Uterus (tissue), 2 donors: ENCODE measurements at regions not wholly inside any gene's neighbourhood (a gene's known extent, or its start where the extent isn't known, plus 50 kb on each side); places are given as distances from the start of the nearest gene placed in this dataset.

Source experiments
- CTCF ChIP-seq, 4 experiments: fragments of 200-600 bp in 2 of 4; fragments of 450-650 bp in 2 of 4; sonication (generic) in 2 of 4; IDR thresholded peaks; one replicate each; pipeline ENCODE4 v1.5.1; 2016 to 2019; ENCODE audit warnings: antibody characterized with exemption in 4 of 4, mild to moderate bottlenecking in 2 of 4, moderate library complexity in 1 of 4
- POLR2A ChIP-seq, 2 donors: fragments of 450-650 bp; IDR thresholded peaks; one replicate each; pipeline ENCODE4 v1.6.1; 2016; ENCODE audit warnings: antibody characterized with exemption in 2 of 2, mild to moderate bottlenecking in 1 of 2, moderate library complexity in 1 of 2

GRCh38 chr2:5777131-5777535, 84.9 kb downstream of the SOX11 start:
- TF ChIP-seq CTCF (IDR thresholded peaks at IDR 0.05) (no peak), POLR2A (IDR thresholded peaks at IDR 0.05) (no peak)
